ENCODE measurements at regions not wholly inside any gene's neighbourhood (a gene's known extent, or its start where the extent isn't known, plus 50 kb on each side); places are given as distances from the start of the nearest gene placed in this dataset.

GRCh38 chr16:66172463-66172862 lies 194.0 kb upstream of the CDH5 start:
- no peaks in the 10 kb centered on the region for H3K9me3 Mint-ChIP-seq (ENCODE audit: low read depth)
- TF ChIP-seq CTCF (IDR thresholded peaks at IDR 0.05): no peak
- H3K4me1 Mint-ChIP-seq (ENCODE audit: low read depth): peaks cover 10% of the 10 kb centered on the region
- no peak for DNase-seq (ENCODE audit: low spot score)
- no peak overlapping the region for H3K27ac Mint-ChIP-seq (ENCODE audit: unreplicated experiment)
- H3K27me3 Mint-ChIP-seq (ENCODE audit: low read depth): no peaks in the 10 kb centered on the region
- H3K4me3 Mint-ChIP-seq (ENCODE audit: unreplicated experiment): no peak overlapping the region
- no peaks in the 10 kb centered on the region for H3K36me3 Mint-ChIP-seq (ENCODE audit: low read depth)

- peaks cover 10% of the 10 kb centered on the region for H3K4me1 Mint-ChIP-seq (ENCODE audit: low read depth)
- no peak overlapping the region for H3K27ac Mint-ChIP-seq (ENCODE audit: unreplicated experiment)
- no peaks in the 10 kb centered on the region for H3K9me3 Mint-ChIP-seq (ENCODE audit: low read depth)
- no peak for DNase-seq (ENCODE audit: low spot score)
- no peak overlapping the region for H3K4me3 Mint-ChIP-seq (ENCODE audit: unreplicated experiment)
- H3K36me3 Mint-ChIP-seq (ENCODE audit: low read depth): no peaks in the 10 kb centered on the region
- no peak for TF ChIP-seq CTCF (IDR thresholded peaks at IDR 0.05)
- no peaks in the 10 kb centered on the region for H3K27me3 Mint-ChIP-seq (ENCODE audit: low read depth)
These were observed 194.9 kb upstream of the CDH5 start for GRCh38 chr16:66171578-66171977.

- H3K27ac Mint-ChIP-seq (ENCODE audit: unreplicated experiment): no peak overlapping the region
- H3K27me3 Mint-ChIP-seq (ENCODE audit: low read depth): no peaks in the 10 kb centered on the region
- TF ChIP-seq CTCF (IDR thresholded peaks at IDR 0.05): no peak
- peaks cover 10% of the 10 kb centered on the region for H3K4me1 Mint-ChIP-seq (ENCODE audit: low read depth)
- H3K36me3 Mint-ChIP-seq (ENCODE audit: low read depth): no peaks in the 10 kb centered on the region
- H3K9me3 Mint-ChIP-seq (ENCODE audit: low read depth): no peaks in the 10 kb centered on the region
- DNase-seq (ENCODE audit: low spot score): no peak
- H3K4me3 Mint-ChIP-seq (ENCODE audit: unreplicated experiment): no peak overlapping the region
These were observed 195.5 kb upstream of the CDH5 start for GRCh38 chr16:66170989-66171388.

- Mint-ChIP-seq H3K4me1 (ENCODE audit: low read depth) (peaks cover 7% of the 10 kb centered on the region), H3K36me3 (ENCODE audit: low read depth) (peaks cover 2% of the 10 kb centered on the region), H3K27ac (ENCODE audit: unreplicated experiment) (no peak overlapping the region), H3K9me3 (ENCODE audit: low read depth) (no peaks in the 10 kb centered on the region), H3K27me3 (ENCODE audit: low read depth) (no peaks in the 10 kb centered on the region), H3K4me3 (ENCODE audit: unreplicated experiment) (no peak overlapping the region)
- DNase-seq (ENCODE audit: low spot score): no peak
- no peak for TF ChIP-seq CTCF (IDR thresholded peaks at IDR 0.05)
These were observed 196.7 kb upstream of the CDH5 start for GRCh38 chr16:66169817-66170216.

GRCh38 chr16:66168777-66169176 lies 197.7 kb upstream of the CDH5 start:
- Mint-ChIP-seq H3K36me3 (ENCODE audit: low read depth) (peaks cover 2% of the 10 kb centered on the region), H3K4me1 (ENCODE audit: low read depth) (peaks cover 9% of the 10 kb centered on the region), H3K27ac (ENCODE audit: unreplicated experiment) (no peak overlapping the region), H3K9me3 (ENCODE audit: low read depth) (no peaks in the 10 kb centered on the region), H3K27me3 (ENCODE audit: low read depth) (no peaks in the 10 kb centered on the region), H3K4me3 (ENCODE audit: unreplicated experiment) (no peak overlapping the region)
- no peak for DNase-seq (ENCODE audit: low spot score)
- TF ChIP-seq CTCF (IDR thresholded peaks at IDR 0.05): no peak
